ENCODE measurements at regions not wholly inside any gene's neighbourhood (a gene's known extent, or its start where the extent isn't known, plus 50 kb on each side); places are given as distances from the start of the nearest gene placed in this dataset.

- WGBS (ENCODE audit: missing lambda C conversion rate) = 0% methylated on average over 1 of the region's 1 CpG
- peak; percentile 19 for TF ChIP-seq MAFK (IDR thresholded peaks at IDR 0.05; ENCODE audit: partially characterized antibody)
- TF ChIP-seq HMGXB4 (CRISPR knock-in tag; IDR thresholded peaks at IDR 0.05; ENCODE audit: borderline replicate concordance) = no peak
- H3K4me1 ChIP-seq = no peaks in the 10 kb centered on the region
- H3K27ac ChIP-seq = no peak overlapping the region
- ChIA-PET POLR2A (no interaction called here), CTCF (interaction anchor here (0.8 kb wide), 1 partner anchor 10 kb away, joined by 3 read pairs; no protein-coding TSS in a partner anchor)
- H3K4me2 ChIP-seq = no peak overlapping the region
- H3K9me3 ChIP-seq = no peaks in the 10 kb centered on the region
- no peak overlapping the region for H3K4me3 ChIP-seq
- FAIRE-seq = no peak
- no peak for ATAC-seq
- no peak for DNase-seq (ENCODE audit: low read depth in 1 of 2, low spot score in 1 of 2)
These were observed 346.1 kb upstream of the TENM4 start for GRCh38 chr11:79786961-79787360.

- DNase-seq (ENCODE audit: low read depth in 1 of 2, low spot score in 1 of 2) (no peak), ATAC-seq (no peak), FAIRE-seq (no peak)
- no peaks in the 10 kb centered on the region for H3K4me1 ChIP-seq
- H3K27ac ChIP-seq = no peak overlapping the region
- no peaks in the 10 kb centered on the region for H3K9me3 ChIP-seq
- no peak overlapping the region for H3K4me3 ChIP-seq
- 4% methylated on average over 4 of the region's 4 CpGs for WGBS (ENCODE audit: missing lambda C conversion rate)
- TF ChIP-seq USF2 (IDR thresholded peaks at IDR 0.05) (no peak), MAFK (IDR thresholded peaks at IDR 0.05; ENCODE audit: partially characterized antibody) (peak; percentile 43)
- CTCF ChIA-PET = interaction anchor here (0.8 kb wide), 1 partner anchor 324 kb away, joined by 3 read pairs; no protein-coding TSS in a partner anchor
- no peak overlapping the region for H3K4me2 ChIP-seq
- POLR2A ChIA-PET = no interaction called here
These were observed 343.0 kb upstream of the TENM4 start for GRCh38 chr11:79783833-79784232.

- Histone ChIP-seq H3K4me1 (no peaks in the 10 kb centered on the region), H3K4me2 (no peak overlapping the region), H3K27ac (no peak overlapping the region), H3K4me3 (no peak overlapping the region), H3K9me3 (no peaks in the 10 kb centered on the region)
- TF ChIP-seq HMGXB4 (CRISPR knock-in tag; IDR thresholded peaks at IDR 0.05; ENCODE audit: borderline replicate concordance) (no peak), HOXA7 (CRISPR knock-in tag; IDR thresholded peaks at IDR 0.05) (no peak), BCL3 (IDR thresholded peaks at IDR 0.05) (no peak), ZNF302 (CRISPR knock-in tag; IDR thresholded peaks at IDR 0.05) (no peak), EHMT2 (IDR thresholded peaks at IDR 0.05; ENCODE audit: low read depth) (no peak), POLR2A (IDR thresholded peaks at IDR 0.05; ENCODE audit: low read length) (no peak), PHF8 (IDR thresholded peaks at IDR 0.05; ENCODE audit: borderline replicate concordance, low read depth) (no peak), HOXB13 (CRISPR knock-in tag; IDR thresholded peaks at IDR 0.05; ENCODE audit: low read depth) (no peak), TP53 (CRISPR knock-in tag; IDR thresholded peaks at IDR 0.05) (no peak), ESRRA (IDR thresholded peaks at IDR 0.05; ENCODE audit: borderline replicate concordance, low read length) (no peak), CHD2 (IDR thresholded peaks at IDR 0.05; ENCODE audit: low read length, partially characterized antibody) (no peak), KDM1A (IDR thresholded peaks at IDR 0.05; ENCODE audit: low read depth) (no peak), RCOR1 (IDR thresholded peaks at IDR 0.05; ENCODE audit: low read depth, low read length) (no peak), RAD21 (conservative IDR thresholded peaks at IDR 0.05 in 1 of 2, IDR thresholded peaks at IDR 0.05 in 1 of 2) (no peak), CBX8 (IDR thresholded peaks at IDR 0.05) (no peak), SREBF2 (IDR thresholded peaks at IDR 0.05) (no peak), CEBPB (IDR thresholded peaks at IDR 0.05) (no peak), RARB (CRISPR knock-in tag; IDR thresholded peaks at IDR 0.05) (no peak), KDM5A (IDR thresholded peaks at IDR 0.05) (no peak)
- ChIA-PET CTCF (no interaction called here), POLR2A (no interaction called here)
- FAIRE-seq (no peak), DNase-seq (ENCODE audit: low read depth in 1 of 2, low spot score in 1 of 2) (no peak), ATAC-seq (no peak)
- 0% methylated on average over 1 of the region's 1 CpG for WGBS (ENCODE audit: missing lambda C conversion rate)
These were observed 327.5 kb upstream of the TENM4 start for GRCh38 chr11:79768343-79768742.
